G401.6 (cell line): ENCODE measurements at regions not wholly inside any gene's neighbourhood (a gene's known extent, or its start where the extent isn't known, plus 50 kb on each side); places are given as distances from the start of the nearest gene placed in this dataset.

Source experiments
- FAIRE-seq: peaks from 2 replicates; lab custom pipeline; 2012; peaks lifted over from hg19 to GRCh38; lab: Jason Lieb, UNC

DNA sequence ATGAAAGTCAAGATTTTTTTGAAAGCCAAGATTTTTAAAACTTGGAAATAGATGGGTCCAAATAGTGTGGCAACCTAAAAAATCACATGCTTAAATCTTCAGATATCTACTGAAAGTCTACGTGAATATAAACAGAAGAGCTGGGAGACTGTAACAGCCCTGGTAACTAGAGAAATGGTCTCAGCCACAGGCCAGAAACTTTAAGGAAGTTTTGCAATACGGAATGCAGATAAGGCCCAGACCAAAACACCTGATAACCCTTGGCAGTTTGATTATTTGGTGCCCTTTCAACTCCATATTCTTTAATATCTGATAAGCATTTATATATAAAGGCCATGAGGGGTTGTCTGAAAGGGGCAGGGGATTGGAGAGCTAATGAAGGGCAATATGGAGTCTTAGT lies 537.3 kb upstream of the TGFBR2 start:
- no peak for FAIRE-seq

DNA sequence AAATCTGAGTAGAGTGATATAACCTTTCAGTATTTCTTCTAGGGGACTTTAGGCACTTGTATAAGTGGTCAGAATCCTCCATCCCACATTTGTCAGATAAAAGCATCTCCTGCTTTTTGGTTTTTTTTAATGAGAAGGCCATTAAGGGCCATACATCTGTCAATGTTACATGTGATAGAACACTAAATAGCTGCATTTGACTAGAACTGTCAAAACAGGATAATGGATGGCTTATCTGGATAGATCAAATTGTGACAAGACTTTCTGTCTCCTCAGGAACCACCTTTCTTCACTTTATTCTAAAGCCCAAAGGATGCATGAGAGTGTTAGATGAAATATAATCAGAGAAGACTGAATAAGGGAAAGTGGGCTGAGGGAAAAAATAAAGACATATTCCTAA lies 533.4 kb upstream of the TGFBR2 start:
- no peak for FAIRE-seq

DNA sequence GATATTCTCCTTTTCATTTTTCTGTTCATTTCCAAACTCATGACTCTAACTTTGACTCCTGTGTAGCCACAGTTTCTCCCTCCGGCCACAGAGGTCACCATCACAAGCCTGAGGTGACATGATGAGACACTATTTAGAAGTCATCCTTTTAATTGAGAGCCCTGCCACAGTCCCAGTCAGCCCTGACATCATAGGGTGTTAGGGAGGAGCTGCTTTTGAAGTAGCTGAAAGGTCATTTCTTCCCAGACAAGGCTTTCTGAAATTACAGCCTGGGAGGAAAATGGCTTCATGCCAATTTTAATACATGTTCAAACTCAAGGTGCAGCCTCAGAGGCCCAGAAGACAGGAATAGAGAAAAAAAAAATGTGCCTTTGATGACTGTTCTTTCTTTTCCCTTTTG lies 532.8 kb upstream of the TGFBR2 start:
- FAIRE-seq: no peak

DNA sequence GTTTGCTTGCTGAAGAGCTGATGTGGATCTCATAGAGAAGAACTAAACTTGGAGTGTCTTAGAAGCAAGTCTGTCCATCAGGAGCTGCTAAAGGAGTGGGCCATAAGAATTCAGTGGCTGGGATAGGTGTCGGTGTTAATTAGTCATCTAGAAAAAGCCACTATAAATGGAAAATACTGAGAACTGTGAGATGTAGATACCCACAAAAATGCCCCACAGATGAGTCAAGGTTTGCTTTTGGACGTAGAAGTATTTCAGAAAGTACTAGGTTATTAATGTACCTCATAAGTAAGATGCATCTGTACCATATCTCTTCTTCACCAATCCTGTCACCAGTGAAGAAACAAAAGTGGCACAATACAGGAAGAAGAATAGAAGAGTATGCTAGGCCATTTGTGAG lies 530.9 kb upstream of the TGFBR2 start:
- FAIRE-seq: no peak

DNA sequence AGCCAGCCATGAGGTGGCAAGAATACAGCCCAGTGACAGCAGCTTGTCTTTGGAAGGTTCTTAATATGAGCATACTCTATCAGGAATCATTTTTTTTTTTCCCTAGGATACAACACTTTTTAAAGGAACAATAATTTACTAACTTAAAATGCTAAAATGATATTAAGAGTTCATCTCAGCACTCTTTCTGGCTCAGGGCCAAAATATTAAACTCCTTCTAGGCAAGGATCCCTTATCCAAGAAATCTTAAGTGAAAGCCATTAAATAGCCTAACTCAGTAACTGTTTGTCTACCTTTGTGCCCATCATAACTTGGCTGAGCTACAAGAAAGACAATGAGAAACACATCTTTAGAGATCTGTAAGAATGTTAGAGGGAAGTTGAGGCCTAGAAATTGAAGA lies 529.5 kb upstream of the TGFBR2 start:
- no peak for FAIRE-seq

DNA sequence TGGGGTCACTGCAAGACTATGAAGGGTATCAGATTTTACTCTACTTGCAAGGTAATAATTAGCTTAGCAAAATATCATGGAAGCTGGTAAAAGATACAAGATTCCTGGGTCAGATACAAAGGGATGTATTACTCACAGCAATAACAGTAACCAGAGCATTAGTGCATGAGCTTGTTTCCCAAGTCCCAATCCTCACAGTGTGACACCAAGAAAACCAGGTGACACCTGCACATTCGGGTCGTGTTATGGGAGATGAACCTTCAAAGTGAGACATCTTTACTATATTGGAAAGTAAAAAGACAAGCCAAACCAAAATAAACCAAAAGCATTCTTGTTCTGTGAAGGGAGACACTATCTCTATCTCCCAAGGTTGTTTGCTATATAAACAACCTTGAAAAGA lies 528.7 kb upstream of the TGFBR2 start:
- FAIRE-seq: no peak

DNA sequence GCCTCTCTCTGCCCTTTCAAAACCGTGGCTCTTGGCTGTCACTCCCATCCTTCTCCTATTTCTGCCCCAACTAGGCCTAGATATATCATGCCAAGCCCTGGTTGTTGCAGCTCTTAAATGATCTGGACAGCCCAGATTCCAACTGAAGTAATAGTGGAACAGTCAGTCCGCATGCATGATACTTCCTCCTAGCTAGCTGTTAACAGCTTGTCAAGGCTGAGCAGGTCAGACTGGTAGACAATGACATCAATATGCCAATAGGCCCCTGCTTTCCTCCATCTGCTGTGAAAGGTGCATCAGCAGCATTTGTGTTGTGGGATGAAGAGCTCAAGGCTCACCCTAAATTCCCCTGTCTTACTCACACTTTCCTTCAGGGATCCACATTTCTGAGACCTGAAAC lies 527.7 kb upstream of the TGFBR2 start:
- FAIRE-seq: no peak

DNA sequence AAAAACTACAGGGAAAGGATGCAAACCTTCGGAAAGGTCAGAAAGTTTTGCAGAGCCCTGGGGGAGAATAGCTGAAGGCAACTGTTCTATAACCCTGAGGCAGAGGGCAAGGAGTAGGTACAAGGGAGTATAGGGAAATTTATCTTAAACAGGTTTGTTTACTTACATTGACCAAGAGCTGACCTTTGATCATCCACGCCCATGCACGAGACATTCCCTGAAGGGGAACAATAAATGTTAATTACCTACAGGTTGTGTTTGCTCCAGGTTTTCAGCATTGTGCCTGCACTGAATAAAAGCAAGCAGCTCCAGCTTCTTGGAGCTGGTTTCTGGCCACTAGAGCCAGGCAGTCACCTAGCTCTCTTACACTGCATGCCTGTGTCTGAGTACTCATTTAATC lies 524.5 kb upstream of the TGFBR2 start:
- no peak for FAIRE-seq

DNA sequence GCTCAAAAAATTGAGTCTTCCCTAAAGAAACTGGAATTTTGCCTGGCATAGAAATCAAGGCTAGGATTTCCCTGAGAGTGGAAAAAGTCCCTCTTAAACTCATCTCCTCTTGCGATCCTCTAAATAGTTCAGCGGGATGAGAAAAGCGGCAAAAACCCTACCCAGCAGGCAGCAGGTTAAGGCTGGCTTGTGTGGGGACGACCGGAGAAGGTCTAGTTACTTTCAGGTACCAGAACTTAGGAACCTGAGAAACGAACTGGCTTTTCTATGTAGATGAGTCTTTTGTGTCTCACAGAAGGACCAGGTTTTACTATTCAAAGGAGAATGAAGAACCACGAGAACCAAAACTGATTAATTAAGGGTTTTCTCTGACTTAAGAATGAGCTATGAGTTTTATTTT lies 523.7 kb upstream of the TGFBR2 start:
- FAIRE-seq: no peak

DNA sequence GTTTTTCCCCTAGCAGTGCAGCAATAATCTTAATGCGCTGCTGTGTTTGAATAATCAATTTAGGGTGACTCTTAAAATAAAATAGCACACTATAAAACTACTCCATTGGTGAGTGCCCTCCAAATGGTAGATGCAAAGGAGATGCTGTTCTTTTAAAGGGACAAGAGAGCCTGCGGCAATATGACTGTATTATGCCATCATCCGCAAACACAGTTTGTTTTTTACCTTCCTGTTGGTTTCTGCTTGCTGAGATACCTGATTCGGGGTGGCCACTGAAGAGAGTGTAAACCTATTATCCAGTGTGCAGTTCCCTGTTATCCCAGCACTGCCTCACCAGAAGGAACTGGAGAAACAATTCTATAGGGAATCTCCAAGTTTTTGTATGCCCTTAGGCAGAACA lies 523.1 kb upstream of the TGFBR2 start:
- no peak for FAIRE-seq

DNA sequence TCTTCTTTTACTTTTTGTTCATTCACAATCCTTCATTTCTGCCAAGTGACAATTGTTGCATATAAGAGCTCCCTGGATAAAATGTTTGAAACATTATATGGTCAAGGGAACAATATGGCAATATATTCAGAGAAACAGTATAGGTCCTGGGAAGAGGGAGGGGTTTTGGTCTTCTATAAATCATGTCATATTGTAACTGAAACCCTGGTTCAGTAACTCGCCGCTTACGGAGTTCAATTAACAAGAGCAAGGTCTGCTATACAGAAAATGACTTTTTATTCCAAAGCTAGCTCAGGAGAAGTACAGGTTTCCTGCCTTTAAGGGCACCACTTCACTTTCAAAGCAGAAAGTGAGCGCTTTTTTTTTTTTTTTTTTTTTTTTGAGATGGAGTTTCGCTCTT lies 522.1 kb upstream of the TGFBR2 start:
- FAIRE-seq: no peak

DNA sequence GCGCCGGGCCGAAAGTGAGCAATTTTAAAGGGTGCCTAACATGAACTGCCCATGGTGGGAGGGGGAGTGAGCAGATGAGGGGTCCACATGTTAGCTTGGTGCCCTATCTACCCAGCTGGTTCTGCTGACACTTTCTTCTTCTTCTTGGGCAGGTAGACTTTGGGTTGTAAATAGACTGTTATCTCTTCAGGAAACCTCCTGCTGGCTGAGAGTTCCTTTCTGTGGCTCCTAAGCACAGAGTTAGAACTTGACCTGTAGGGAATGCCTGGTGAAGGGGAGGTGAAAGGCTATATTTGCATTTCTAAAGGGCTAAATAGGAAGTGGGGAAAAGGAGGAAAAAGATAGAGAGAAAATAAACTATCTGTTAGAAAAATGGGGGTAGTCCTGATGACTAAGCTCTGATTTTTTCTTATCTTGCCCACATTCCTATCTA lies 521.4 kb upstream of the TGFBR2 start:
- FAIRE-seq: no peak

DNA sequence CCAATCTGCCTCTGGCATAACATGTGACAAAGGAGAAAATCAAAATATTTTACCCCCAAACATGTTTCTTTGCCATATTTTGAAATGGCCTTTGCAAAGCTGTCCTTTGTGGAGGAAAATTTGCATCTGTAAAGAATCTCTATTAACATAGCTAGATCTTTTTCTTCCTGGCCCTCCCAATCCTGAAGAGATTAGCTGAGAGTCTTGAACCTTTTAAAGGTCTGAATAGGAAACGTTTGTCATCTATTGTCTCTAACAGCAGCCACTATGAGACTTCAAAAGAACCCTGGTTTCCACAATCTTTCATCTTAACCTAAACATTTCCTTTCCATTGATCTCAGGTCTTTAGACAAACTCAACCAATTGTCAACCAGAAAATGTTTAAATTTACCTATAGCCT lies 520.9 kb upstream of the TGFBR2 start:
- FAIRE-seq: no peak

DNA sequence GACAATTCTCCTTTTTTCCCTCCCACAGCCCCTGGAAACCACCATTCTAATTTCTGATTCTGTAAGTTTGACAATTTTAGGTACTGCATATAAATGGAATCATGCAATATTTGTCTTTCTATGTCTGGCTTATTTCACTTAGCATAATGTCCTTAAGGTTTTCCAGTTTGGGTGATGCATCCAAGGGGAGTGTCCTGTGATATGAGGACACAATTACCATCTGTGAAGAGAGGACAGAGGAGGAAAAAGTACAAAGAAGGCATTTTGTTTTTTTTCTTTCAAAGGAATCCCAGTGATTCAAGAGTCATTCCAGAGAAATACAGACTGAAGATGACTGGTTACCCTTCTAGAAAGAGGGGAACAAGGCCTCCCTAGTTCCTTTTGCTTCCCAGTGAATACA lies 514.7 kb upstream of the TGFBR2 start:
- FAIRE-seq: no peak

DNA sequence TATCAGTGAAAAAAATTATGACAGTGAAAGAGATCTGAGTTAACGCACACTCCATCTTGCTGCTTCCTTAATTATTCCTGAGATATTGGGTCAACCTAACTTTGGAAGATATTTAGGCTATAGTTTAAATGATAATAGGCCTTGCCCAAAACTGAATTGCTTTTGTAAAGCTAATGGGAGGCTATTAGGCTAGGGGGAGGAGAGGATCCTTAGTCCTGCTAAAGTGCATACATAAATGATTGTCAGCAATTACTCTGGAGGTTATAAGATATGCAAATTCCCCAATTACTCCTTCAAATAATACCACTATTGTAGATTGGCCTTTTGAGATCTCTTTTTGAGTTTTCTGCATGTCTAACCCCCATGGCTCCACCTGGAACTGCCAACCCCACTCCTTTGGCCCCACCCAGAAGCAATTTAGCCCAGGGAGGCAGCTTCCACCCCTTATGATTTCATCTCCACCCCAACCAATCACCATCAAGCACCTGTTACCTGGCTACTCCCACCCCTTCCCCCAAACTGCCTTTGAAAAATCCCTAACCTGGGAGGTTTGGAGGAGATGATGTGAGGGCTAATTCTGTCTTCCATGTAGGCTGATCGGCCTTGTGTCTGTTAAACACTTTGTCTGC lies 509.3 kb upstream of the TGFBR2 start:
- no peak for FAIRE-seq

DNA sequence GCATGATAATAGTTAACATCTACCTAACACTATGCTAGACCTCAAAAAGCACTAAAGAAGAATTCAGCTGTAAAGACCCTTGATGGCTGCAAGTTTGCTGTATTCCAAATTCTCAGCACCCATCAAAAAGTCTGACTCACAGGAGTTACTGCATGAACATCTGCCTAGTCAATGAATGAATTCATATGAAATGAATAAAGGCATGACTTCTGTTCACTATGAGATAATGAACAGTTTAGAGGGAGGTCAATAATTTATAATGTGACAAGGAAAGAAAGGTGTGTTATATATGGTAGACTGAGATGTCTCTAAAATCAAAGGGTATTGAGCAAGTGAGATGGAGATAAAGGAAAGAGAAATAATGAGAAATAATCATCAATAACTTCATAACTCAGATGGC lies 508.2 kb upstream of the TGFBR2 start:
- FAIRE-seq: no peak

DNA sequence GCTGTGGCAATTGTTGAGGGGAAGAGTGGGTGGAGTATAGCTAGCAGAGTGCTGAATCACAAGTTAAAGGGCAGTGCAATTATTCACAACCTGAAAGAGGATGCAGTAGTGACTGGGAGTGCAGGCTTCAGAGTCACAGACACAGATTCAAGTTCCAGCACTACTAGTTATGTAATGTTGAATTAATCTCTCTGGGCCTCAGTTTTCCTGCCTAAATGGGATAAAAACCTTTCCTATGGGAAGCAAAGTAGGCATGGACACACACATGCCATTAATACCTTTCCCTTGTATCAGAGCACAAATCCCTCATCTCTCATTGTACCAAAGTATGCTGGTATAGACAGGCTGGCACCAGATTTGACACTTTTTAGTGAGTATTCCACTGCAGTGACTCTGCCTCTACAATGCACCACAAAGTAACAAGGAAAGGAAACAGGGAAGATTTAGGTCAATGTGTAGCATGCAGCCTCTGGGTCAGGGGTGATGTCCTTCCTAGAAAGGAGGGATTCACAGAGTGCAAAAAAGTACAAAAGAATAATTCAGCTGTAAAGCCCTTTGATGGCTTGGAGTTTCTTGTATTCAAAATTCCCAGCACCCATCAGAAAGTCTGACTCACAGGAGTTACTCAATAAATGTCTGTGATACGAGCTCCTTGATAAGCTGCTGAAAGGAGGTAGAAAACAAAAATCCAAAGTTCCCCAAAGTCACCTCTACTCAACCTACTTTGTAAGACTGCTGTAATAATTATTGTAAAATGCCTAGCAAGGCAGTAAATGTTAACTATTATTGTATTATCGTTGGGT lies 507.5 kb upstream of the TGFBR2 start:
- no peak for FAIRE-seq

DNA sequence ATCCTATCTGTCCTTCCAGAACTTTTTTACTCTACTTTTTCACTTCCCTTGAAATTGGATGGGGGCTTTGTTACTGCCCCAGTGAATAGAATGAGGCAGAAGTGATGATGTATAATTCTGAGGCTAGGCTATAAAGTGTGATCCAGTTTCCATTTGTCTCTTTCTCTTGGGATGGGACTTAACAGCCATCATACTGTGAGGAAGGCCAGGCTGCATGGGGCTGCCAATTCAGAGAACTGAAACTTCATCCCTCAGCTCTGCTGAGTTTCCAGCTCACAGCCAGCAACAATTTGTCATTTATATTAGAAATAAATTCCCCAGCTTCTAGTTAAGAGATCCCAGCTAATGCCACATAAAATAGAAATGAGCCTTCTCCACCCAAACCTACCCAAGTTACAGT lies 504.0 kb upstream of the TGFBR2 start:
- no peak for FAIRE-seq

DNA sequence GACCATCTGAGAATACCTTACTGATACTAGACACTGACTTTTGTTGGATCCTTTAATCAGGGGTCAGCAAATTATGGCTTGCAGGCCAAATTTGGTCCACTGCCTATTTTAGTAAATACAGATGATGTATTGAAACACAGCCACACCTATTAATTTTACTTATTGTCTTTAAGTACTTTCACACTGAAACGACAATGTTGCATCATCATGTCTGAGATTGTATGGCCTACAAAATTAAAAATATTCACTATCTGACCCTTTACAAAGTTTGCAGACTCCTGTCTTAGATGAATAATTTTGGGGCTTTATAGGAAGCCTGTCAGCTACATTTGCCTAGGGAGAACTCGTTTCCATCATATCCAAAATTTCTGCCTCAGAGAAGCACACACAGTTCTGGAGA lies 503.2 kb upstream of the TGFBR2 start:
- no peak for FAIRE-seq

DNA sequence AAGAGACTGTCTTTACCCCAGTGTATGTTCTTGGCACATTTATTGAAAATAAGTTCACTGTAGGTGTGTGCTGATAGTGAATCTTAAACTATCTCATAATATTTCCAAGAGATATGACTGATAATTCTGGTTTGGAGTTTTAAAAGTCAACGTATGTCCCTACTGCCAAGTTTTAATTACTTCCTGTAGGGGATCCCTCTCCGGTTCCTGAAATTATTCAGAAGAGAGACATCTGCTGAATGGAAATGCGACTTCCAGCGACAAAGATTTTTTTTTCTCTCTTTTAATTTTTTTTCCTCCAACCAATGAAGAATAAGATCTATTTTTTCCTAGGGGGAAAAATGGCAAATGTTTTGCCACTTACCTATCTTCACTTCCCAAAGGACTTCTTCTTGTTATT lies 498.9 kb upstream of the TGFBR2 start:
- no peak for FAIRE-seq

DNA sequence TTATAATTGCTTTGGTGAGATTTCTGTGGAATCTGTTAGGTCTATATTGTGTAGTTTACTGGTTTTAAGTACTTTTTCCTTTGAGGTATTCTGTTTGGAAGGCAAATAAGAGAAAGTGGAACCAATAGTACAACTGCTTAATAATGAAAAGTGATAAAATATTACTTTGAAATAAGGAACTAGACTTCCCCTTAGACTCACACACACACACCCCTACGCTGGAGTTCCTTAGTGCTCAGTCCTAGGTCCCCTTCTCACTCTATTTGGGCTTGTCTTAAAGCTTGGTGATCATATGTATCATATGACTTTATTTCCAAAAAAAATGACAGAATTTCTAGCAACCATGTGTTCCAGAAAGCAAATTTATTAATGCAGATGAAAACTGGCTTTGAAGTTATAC lies 494.0 kb upstream of the TGFBR2 start:
- no peak for FAIRE-seq

DNA sequence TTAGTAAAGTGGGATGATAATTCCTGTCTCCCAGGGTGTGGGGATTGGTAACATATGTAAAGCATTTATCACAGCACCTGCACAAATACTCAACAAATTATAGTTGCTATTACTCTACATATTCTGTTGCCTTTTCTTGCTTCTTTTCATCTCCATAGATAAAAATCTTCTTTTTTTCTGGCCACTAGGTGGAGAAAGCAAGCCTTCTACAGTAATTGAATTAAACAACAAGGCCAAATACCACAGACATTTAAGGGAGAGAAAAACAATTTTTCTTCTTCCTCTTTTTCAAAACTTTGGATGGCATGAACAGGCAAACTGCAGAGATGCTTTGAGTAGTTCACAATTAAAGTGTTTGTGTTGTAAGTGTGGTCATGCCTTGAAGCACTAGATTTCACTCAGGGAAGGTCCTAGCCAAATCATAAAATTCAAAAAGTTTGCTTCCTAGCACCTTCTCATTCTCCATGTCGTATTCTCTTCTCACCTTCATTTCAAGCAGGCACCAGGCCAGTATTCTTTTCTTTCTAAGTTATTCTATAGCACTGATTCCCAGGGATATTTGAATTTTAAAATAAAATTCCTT lies 493.4 kb upstream of the TGFBR2 start:
- FAIRE-seq: peak; percentile 51

DNA sequence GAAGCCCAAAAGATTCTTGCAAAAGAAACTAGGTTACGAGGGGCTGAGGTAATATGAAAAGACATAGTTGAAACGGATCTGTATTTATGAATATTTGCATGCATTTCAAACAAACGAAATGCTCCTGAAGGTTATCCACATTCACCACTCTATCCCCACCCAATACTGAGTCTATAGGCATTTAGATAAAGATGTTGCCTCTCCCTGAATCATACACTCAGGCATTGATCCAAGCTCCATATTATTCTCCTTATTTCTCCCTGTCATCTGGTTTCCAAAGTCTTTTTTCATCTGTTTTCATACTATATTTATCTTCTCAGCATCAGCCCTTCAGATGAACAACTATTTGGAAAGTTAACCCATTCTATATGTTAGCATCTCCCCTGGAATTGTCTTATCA lies 492.5 kb upstream of the TGFBR2 start:
- no peak for FAIRE-seq

DNA sequence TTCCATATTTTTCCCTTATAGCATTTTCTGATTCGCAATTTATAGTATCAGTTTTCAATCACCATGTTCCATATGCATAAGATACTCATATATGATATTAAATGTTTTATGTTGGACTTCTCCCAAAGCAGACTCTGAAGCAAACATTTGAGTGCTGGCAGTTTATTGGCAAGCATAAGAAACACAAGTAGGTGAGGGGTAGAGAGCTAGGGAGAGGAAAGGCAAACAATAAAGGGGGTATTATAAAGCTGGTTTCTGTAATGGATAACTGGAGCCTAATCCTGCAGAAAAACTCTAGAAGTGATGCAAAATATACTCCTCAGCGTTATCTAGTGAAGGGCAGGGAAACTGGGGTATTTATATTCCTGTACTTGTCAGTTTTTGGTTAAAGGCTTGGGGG lies 491.5 kb upstream of the TGFBR2 start:
- no peak for FAIRE-seq
